Thyroid gland (tissue), 4 donors: ENCODE measurements at regions not wholly inside any gene's neighbourhood (a gene's known extent, or its start where the extent isn't known, plus 50 kb on each side); places are given as distances from the start of the nearest gene placed in this dataset.

Source experiments
- CTCF ChIP-seq, 6 experiments: fragments of 200-600 bp in 3 of 6; fragments of 450-650 bp in 3 of 6; sonication (generic) in 3 of 6; IDR thresholded peaks; one replicate each; pipeline ENCODE4 v1.5.1; 2016 to 2019; ENCODE audit warnings: antibody characterized with exemption in 6 of 6, mild to moderate bottlenecking in 2 of 6, inconsistent platforms in 1 of 6, moderate library complexity in 1 of 6
- POLR2A ChIP-seq, 2 donors: fragments of 450-650 bp; IDR thresholded peaks; one replicate each; pipeline ENCODE4 v1.6.1; 2017; ENCODE audit warnings: antibody characterized with exemption in 2 of 2, mild to moderate bottlenecking in 2 of 2, moderate library complexity in 1 of 2

GRCh38 chr6:166228425-166228824 lies 60.8 kb upstream of the TBXT start:
- TF ChIP-seq POLR2A (IDR thresholded peaks at IDR 0.05) (no peak), CTCF (IDR thresholded peaks at IDR 0.05) (no peak)
